GM18861 (cell line): ENCODE measurements at regions not wholly inside any gene's neighbourhood (a gene's known extent, or its start where the extent isn't known, plus 50 kb on each side); places are given as distances from the start of the nearest gene placed in this dataset.
A peak's percentile ranks its signal among the peaks of the same experiment; 100 is the strongest.
"Not testable (repeated sequence)": the region's sequence is repeated elsewhere in the genome, so short reads cannot be mapped to it uniquely, and the experiment has no call there.

Experiments used
- ATAC-seq: cut with Tn5 transposase; IDR thresholded peaks from one replicate; pipeline ENCODE4 v1.9.1; 2021; ENCODE audit not compliant: unreplicated experiment

DNA sequence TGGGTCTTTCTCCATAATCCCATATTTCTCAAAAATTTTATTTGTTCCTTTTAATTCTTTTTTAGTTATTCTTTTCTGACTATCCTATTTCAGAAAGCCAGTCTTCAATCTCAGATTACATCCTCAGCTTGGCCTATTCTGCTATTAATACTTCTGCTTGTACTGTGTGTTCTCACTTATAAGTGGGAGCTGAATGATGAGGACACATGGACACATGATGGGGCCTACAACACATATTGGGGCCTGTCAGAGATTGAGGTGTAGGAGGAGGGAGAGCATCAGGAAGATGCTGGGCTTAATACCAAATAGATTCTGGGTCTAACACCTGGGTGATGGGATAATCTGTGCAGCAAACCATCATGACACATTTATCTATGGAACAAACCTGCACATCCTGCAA, 82.3 kb downstream of the MAGEE1 start:
- no peak for ATAC-seq

DNA sequence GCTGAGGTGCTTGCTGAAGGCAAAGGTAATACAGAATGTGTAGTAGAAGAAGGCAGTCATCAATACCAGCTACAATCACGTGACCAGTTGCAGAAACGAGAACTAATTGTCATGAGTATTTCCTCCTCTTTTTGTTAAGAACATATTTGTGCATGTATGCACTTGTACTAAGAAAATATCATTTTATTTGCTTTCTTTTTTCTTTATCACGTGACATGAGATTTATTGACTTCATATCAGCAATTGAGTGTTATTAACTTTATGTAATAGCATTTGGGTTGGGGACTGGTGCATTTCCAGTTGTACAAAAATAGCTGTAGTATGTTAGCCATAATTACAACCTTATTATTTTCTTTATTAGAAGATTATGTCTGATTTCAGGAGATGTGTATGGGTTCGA, 90.0 kb downstream of the MAGEE1 start:
- no peak for ATAC-seq

DNA sequence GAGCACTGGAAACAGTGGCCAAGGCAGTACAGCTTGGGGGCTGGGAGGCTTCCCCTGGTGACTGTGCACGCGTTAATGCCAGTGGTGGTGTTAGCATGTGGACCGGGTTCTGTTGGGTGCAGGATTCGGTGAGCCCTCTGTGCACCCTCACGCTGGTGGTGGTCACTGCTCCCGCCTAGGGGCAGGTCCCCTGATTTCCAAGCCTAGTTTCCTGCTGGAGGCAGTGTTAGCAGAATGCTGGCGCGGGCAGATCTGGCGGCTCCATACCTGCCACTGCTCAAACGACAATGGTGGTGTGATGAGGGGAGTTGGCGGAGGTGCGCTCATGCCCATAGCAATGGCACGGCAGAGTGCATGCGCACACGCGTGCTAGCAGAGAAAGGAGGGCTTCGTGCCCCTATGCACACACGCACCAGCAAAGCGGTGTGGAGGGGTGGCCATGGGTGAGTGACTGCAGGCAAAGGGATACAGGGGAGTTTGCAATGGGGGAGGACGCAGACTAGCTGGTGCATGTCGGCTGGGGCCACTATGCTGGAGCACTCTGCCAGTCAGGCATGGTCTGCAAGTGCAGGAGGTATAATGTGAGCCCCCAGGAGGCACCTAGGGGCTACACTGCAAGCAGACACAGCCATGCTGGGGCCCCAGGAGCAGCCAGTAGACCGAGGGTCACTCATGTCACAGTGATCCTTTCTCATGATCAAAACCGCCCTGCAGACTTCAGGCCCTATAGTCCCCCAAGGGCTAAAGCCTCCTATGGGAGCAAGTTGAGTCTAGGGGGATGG, 93.0 kb downstream of the MAGEE1 start:
- ATAC-seq: no peak

DNA sequence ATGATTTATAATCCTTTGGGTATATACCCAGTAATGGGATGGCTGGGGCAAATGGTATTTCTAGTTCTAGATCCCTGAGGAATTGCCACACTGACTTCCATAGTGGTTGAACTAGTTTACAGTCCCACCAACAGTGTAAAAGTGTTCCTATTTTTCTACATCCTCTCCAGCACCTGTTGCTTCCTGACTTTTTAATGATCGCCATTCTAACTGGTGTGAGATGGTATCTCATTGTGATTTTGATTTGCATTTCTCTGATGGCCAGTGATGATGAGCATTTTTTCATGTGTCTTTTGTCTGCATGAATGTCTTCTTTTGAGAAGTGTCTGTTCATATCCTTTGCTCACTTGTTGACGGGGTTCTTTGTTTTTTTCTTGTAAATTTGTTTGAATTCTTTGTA, 108.2 kb downstream of the MAGEE1 start:
- not testable (repeated sequence) for ATAC-seq

DNA sequence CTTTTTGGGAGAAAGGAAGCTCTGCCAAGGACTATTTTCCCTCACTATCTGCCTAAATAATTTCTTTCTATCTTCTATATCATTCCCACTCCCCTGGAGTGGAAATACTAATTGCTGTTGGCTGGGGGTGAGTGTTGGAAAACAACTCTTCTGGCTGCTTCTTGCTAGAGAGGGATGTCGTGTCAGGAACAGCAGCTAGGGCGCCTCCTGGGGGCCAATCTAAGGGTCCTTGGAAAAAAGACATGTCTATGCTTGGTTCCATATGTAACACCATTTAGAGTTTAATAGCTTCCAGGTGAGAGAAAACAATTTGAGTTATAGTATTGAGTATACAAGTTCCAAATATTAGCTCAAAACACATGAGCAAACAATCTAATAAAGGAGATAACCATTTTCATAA, 111.3 kb downstream of the MAGEE1 start:
- ATAC-seq: no peak

DNA sequence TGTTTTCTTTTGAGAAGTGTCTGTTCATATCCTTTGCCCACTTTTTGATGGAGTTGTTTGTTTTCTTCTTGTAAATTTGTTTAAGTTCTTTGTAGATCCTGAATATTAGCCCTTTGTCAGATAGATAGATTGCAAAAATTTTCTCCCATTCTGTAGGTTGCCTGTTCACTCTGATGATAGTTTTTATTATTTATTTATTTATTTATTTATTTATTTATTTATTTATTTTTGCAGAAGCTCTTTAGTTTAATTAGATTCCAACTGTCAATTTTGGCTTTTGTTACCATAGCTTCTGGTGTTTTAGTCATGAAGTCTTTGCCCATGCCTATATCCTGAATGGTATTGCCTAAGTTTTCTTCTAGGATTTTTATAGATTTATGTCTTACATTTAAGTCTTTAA, 115.9 kb downstream of the MAGEE1 start:
- not testable (repeated sequence) for ATAC-seq

DNA sequence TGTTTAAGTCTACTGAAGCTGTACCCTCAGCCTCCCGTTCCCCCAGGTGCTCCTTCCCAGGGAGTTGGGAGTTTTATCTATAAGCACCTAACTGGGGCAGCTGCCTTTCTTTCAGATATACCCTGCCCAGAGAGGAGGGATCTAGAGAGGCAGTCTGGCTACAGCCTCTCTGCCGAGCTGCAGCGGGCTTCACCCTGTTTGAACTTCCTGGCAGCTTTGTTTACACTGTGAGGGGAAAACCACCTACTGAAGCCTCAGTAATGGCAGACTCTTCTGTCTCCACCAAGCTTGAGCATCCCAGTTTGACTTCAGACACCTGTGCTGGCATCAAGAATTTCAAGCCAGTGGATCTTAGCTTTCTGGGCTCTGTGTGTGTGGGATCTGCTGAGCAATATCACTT, 122.5 kb downstream of the MAGEE1 start:
- no peak for ATAC-seq

DNA sequence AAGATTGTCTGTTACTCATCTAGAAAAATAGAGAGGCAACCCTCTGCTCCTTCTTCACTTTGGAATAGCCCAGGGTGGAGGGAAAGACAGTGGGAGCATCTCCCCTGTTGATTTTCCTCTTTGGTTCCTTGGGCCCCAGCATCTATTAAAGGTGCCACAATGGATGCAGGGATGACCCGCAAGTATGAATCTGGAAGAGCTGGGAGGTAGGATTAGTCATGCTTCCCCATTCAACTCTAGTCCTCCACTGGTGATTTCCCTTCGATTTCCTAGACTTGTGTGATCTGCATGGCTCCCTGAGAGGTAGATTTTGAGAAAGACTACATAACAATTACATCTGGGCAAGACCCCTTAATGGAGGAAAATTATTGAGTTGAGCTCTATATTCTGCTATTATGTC, 127.8 kb downstream of the MAGEE1 start:
- ATAC-seq: no peak

DNA sequence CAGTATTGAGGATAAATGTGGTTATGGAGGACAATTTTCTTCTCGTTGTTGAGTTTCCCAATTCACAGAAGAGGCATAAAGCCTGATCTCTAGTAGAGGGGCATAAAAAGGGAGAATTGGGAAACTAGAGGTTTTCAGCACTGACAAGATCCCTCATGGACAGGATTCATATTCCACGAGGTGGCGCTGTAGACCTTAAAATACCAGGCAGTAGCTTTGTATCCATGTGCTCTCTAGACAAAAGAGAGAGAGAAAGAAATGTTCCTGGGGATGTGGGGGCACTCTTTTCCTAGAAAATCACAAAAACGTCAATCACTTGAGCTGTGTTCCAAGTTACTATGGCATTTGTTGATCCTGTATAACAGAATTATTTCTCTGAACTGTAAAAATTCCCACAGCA, 128.3 kb downstream of the MAGEE1 start:
- ATAC-seq: no peak

DNA sequence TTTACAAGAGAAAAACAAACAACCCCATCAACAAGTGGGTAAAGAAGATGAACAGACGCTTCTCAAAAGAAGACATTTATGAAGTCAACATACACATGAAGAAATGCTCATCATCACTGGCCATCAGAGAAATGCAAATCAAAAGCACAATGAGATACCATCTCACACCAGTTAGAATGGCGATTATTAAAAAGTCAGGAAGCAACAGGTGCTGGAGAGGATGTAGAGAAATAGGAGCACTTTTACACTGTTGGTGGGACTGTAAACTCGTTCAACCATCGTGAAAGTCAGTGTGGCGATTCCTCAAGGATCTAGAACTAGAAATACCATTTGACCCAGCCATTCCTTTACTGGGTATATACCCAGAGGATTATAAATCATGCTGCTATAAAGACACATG, 137.3 kb downstream of the MAGEE1 start:
- not testable (repeated sequence) for ATAC-seq

DNA sequence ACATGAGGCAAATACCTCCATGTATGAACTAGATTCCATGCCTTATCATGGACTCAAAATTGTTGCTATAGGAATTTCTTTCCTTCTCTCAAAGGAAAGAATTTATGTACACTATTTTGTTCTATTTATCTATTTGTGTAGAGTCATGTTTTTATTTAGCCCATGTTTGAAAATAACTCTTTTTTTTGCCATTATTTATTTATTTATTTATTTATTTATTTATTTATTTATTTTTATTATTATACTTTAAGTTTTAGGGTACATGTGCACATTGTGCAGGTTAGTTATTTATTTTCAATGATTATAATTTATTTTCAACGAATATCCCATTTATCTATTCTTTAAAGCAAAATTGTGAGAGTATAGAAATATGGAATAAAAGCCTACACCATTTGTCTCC, 177.9 kb downstream of the MAGEE1 start:
- no peak for ATAC-seq

DNA sequence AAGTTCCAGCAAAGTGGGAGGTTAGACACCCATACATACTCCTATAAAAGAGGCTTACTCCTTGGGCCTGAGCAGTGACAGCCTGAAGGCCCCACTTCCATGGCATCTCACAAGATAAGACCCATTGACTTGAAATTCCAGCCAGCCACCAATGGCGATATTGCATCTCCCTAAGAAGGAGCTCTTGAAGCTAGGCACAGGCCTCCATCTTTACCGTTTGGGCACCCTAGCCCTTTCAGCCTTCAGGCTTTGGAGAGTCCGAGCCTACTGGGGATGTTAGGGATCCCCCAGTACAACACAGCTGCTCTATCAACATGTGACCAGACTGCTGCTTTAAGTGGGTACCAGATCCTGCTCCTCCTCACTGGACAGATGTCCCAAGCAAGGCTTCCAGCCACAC, 189.5 kb downstream of the MAGEE1 start:
- no peak for ATAC-seq

DNA sequence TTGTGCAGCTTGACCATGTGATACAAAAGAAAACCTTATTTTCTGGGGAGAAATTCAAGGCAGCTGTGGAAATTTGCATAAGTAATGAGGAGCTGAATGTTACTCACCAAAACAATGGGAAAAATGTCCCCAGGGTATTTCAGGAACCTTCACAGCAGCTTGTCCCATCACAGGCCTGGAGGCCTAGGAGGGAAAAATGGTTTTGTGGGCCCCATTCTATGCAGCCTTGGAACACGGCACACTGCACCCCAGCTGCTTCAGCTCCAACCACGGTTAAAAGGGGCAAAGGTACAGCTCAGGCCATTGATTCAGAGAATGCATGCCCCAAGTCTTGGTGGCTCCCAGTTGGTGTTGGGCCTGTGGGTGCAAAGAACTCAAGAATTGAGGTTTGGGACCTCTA, 216.1 kb downstream of the MAGEE1 start:
- ATAC-seq: no peak

DNA sequence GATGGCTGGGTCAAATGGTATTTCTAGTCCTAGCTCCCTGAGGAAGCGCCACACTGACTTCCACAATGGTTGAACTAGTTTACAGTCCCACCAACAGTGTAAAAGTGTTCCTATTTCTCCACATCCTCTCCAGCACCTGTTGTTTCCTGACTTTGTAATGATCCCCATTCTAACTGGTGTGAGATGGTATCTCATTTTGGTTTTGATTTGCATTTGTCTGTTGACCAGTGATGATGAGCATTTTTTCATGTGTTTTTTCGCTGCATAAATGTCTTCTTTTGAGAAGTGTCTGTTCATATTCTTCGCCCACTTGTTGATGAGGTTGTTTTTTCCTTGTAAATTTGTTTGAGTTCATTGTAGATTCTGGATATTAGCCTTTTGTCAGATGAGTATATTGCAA, 223.9 kb downstream of the MAGEE1 start:
- ATAC-seq: not testable (repeated sequence)

DNA sequence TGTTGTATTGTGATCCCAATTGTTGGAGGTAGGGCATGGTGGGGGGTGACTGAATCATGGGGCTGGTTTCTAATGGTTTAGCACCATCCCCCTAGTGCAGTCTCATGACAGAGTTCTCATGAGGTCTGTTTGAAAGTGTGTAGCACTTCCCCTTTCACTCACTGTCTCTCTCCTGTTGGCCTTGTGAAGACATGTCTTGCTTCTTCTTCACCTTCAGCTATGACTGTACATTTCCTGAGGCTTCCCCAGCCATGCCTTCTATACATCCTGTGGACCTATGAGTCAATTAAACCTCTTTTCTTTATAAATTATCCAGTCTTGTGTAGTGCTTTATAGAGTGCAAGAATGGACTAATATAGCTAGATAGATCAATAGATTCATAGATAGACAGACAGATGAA, 230.0 kb downstream of the MAGEE1 start:
- peak; percentile 60 for ATAC-seq
